ENCODE measurements at regions not wholly inside any gene's neighbourhood (a gene's known extent, or its start where the extent isn't known, plus 50 kb on each side); places are given as distances from the start of the nearest gene placed in this dataset.

DNA sequence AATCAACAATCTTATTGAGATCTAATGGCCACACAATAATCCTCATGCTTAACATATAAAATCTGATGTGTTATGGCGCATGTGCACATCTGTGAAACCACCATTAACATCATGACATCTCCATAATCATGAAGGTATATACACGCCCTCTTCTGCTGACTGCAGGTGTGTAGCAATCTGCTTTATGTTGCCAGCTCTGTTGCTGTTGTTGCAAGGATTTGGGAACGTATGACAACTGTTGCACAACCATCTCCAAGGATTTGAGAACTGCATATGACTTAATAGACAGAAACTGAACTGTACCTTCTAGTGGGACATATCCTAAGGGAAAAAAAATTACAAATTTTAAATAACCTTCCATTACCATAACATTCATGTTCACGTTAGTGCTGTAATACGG is 243.5 kb upstream of the HSFY2 start:
- no peak for TF ChIP-seq REST (IDR thresholded peaks at IDR 0.05; ENCODE audit: low read depth)
- TF ChIP-seq ZNF274 (IDR thresholded peaks at IDR 0.05; ENCODE audit: low read depth, low read length), result no peak
- TF ChIP-seq EZH2 (IDR thresholded peaks at IDR 0.05), result no peak
- TF ChIP-seq SIN3A (IDR thresholded peaks at IDR 0.05; ENCODE audit: low read depth), result no peak
- no peak for TF ChIP-seq ZBTB33 (IDR thresholded peaks at IDR 0.05; ENCODE audit: extremely low read depth, insufficient replicate concordance, low read length)
- TF ChIP-seq CTCF (IDR thresholded peaks at IDR 0.05 in 2 of 3, conservative IDR thresholded peaks at IDR 0.05 in 1 of 3; ENCODE audit: borderline replicate concordance in 1 of 3, insufficient read depth in 1 of 3, low read depth in 2 of 3, low read length in 2 of 3), result no peak
- TF ChIP-seq, protein P1, sequence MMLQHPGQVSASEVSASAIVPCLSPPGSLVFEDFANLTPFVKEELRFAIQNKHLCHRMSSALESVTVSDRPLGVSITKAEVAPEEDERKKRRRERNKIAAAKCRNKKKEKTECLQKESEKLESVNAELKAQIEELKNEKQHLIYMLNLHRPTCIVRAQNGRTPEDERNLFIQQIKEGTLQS (IDR thresholded peaks at IDR 0.05), result no peak
